ENCODE measurements at regions not wholly inside any gene's neighbourhood (a gene's known extent, or its start where the extent isn't known, plus 50 kb on each side); places are given as distances from the start of the nearest gene placed in this dataset.
"Not testable (repeated sequence)": the region's sequence is repeated elsewhere in the genome, so short reads cannot be mapped to it uniquely, and the experiment has no call there.

- no peak overlapping the region for H3K4me3 Mint-ChIP-seq
- no peaks in the 10 kb centered on the region for H3K9me3 Mint-ChIP-seq
- peaks cover 11% of the 10 kb centered on the region for H3K27me3 Mint-ChIP-seq
- ChIA-PET POLR2A (no interaction called here), CTCF (no interaction called here)
- no peak overlapping the region for H3K27ac Mint-ChIP-seq
- DNase-seq: no peak
- no peaks in the 10 kb centered on the region for H3K4me1 Mint-ChIP-seq
- H3K36me3 Mint-ChIP-seq (ENCODE audit: low read depth): no peaks in the 10 kb centered on the region
Measured at GRCh38 chr1:5610432-5610831, 381.8 kb downstream of the NPHP4 start.

GRCh38 chr1:5603353-5604104, 388.7 kb downstream of the NPHP4 start:
- no peak for DNase-seq
- H3K9me3 Mint-ChIP-seq: no peaks in the 10 kb centered on the region
- POLR2A ChIA-PET: no interaction called here
- peaks cover 13% of the 10 kb centered on the region for H3K27me3 Mint-ChIP-seq
- no peak overlapping the region for H3K4me3 Mint-ChIP-seq
- no peak overlapping the region for H3K27ac Mint-ChIP-seq
- no peaks in the 10 kb centered on the region for H3K36me3 Mint-ChIP-seq (ENCODE audit: low read depth)
- CTCF ChIA-PET: no interaction called here
- no peaks in the 10 kb centered on the region for H3K4me1 Mint-ChIP-seq

GRCh38 chr1:5602718-5603117, 389.5 kb downstream of the NPHP4 start:
- peaks cover 13% of the 10 kb centered on the region for H3K27me3 Mint-ChIP-seq
- H3K36me3 Mint-ChIP-seq (ENCODE audit: low read depth); POLR2A ChIA-PET; H3K9me3 Mint-ChIP-seq; H3K27ac Mint-ChIP-seq; DNase-seq; CTCF ChIA-PET; H3K4me3 Mint-ChIP-seq; H3K4me1 Mint-ChIP-seq: not testable (repeated sequence)

DNA sequence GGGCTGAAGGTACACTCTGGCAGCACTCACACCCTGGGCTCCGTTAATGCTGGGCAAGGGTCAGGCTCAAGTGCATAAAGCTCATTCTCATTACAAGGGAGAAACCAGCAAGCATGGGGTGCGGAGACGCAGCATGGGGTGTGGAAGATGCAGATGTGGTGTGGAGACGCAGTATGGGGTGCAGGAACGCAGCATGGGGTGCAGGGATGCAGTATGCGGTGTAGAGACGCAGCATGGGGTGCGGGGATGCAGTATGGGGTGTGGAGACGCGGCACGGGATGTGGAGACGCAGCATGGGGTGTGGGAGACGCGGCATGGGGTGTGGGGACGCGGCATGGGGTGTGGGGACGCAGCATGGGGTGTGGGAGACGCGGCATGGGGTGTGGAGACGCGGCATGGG, 390.7 kb downstream of the NPHP4 start:
- no peak for DNase-seq
- ChIA-PET CTCF (no interaction called here), POLR2A (no interaction called here)
- Mint-ChIP-seq H3K4me3 (no peak overlapping the region), H3K27me3 (peaks cover 11% of the 10 kb centered on the region), H3K4me1 (no peaks in the 10 kb centered on the region), H3K27ac (no peak overlapping the region), H3K36me3 (ENCODE audit: low read depth) (no peaks in the 10 kb centered on the region), H3K9me3 (no peaks in the 10 kb centered on the region)

DNA sequence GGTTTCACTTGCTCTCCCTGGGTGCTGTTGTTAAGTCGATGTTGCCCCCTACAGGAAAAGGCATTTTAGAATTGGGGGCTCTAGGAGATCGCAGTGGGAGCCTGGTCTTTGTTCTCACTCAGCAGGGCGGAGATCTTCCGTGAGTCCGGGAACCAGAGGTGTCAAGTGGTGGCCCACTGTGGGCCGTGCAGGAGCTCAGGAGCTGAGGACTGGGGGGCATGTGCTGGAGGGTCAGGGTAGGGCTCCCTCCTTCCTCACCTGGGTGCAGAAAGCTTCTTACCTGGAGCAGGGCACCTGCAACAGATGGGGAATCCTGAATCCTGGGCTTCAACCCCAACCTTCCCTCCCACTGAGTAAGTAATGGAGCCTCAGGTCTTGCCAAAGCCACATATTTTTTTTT, 392.7 kb downstream of the NPHP4 start:
- Mint-ChIP-seq H3K27ac (no peak overlapping the region), H3K9me3 (no peaks in the 10 kb centered on the region), H3K4me1 (no peaks in the 10 kb centered on the region), H3K36me3 (ENCODE audit: low read depth) (no peaks in the 10 kb centered on the region), H3K4me3 (no peak overlapping the region), H3K27me3 (peaks cover 9% of the 10 kb centered on the region)
- DNase-seq: peak; percentile 3
- CTCF ChIA-PET: no interaction called here
- POLR2A ChIA-PET: no interaction called here

- no peaks in the 10 kb centered on the region for H3K9me3 Mint-ChIP-seq
- H3K36me3 Mint-ChIP-seq (ENCODE audit: low read depth): no peaks in the 10 kb centered on the region
- H3K27ac Mint-ChIP-seq: no peak overlapping the region
- H3K4me1 Mint-ChIP-seq: no peaks in the 10 kb centered on the region
- ChIA-PET CTCF (no interaction called here), POLR2A (no interaction called here)
- peak; percentile 3 for DNase-seq
- no peak overlapping the region for H3K4me3 Mint-ChIP-seq
- peaks cover 4% of the 10 kb centered on the region for H3K27me3 Mint-ChIP-seq
Measured at GRCh38 chr1:5598824-5599395, 393.3 kb downstream of the NPHP4 start.

GRCh38 chr1:5597991-5598823, 394.0 kb downstream of the NPHP4 start:
- Mint-ChIP-seq H3K9me3 (no peaks in the 10 kb centered on the region), H3K4me3 (no peak overlapping the region)
- POLR2A ChIA-PET: no interaction called here

DNA sequence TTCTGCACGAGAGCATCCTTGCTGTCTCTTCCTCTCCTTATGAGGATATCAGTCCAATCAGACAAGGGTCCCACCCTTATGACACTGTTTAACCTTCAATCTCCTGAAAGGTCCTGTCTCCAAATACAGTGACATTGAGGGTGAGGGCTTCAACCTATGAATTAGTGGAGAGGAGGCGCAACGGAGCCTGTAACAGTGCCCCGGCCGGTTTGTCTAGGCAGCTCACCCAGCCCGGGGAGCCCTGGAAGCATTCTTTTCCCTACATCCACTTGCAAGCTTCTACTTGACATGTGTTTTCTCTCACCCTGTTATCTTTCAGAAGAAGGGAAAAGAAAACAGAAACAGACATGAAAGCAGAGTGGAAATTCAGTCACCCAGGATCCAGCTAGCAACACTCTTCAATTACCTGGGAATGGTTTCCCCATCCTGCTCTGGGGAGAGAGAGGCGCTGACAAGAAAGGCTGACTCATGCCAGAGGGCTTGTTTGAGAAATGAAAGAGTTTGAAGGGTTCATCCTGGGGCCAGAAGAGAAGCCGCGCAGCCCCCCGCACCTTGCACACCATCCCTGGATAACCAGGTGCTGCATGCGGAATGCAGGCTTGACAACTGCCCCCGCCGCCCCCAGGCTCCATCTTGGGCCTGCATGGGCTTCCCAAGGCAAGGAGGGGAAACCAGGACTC, 394.9 kb downstream of the NPHP4 start:
- Mint-ChIP-seq H3K9me3 (no peaks in the 10 kb centered on the region), H3K27ac (no peak overlapping the region), H3K4me1 (no peaks in the 10 kb centered on the region), H3K27me3 (no peaks in the 10 kb centered on the region), H3K36me3 (ENCODE audit: low read depth) (no peaks in the 10 kb centered on the region), H3K4me3 (no peak overlapping the region)
- DNase-seq: peak; percentile 2
- ChIA-PET POLR2A (no interaction called here), CTCF (no interaction called here)

More at GRCh38 chr1:5597991-5598823, 394.0 kb downstream of the NPHP4 start:
- no peaks in the 10 kb centered on the region for H3K27me3 Mint-ChIP-seq
- no peaks in the 10 kb centered on the region for H3K36me3 Mint-ChIP-seq (ENCODE audit: low read depth)
- H3K4me1 Mint-ChIP-seq: no peaks in the 10 kb centered on the region
- H3K27ac Mint-ChIP-seq: no peak overlapping the region
- CTCF ChIA-PET: no interaction called here
- peak; percentile 4 for DNase-seq

DNA sequence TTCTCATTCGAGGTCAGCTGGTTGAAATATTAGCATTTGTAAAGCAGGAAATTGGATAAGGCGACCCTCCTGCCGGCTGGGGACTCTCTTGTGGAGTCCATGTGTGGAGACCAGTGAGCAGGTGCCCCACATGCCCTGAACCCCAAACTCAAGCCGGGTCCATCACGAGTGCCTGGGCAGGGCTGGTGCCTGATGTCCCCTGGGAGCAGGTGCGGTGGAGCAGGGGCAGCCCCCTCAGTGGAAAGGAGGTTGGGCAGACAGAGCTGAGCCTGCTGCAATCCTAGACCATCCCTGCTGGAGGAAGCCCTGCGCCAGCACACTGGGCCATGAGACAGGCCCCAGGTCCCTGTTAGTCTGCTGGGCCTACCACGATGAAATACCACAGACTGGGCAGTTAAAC, 395.6 kb downstream of the NPHP4 start:
- CTCF ChIA-PET: no interaction called here
- no peaks in the 10 kb centered on the region for H3K9me3 Mint-ChIP-seq

DNA sequence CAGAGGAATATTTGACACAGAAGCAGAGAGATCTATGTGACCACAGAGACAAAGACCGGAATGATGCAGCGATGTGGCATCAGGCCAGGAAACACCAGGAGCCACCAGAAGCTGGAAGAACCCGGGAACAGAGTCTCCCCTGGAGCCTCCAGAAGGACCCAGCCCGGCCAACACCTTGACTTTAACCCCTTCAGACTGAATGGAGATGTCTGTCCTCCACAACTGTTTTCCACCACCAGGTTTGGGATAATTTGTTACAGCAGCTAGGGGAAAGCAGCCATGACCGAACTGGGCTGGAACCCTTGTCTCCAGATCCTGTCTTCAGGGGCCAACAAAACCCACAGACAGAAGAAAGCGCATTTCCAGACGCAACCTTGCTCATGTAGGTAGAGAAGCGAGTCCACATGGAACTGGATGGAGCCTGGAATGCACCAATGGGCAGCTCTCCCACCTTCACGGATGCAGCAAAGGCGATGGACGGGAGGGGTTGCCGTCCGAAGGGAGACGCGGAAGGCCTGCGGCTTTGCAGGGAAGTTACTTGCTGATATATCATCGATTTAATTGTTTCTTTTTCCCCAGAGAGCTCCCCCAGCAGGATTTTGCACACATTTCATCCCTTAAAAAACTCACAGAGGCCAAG, 396.6 kb downstream of the NPHP4 start:
- Mint-ChIP-seq H3K4me3 (no peak overlapping the region), H3K27me3 (no peaks in the 10 kb centered on the region), H3K36me3 (ENCODE audit: low read depth) (no peaks in the 10 kb centered on the region), H3K27ac (no peak overlapping the region), H3K4me1 (no peaks in the 10 kb centered on the region), H3K9me3 (peaks cover 6% of the 10 kb centered on the region)
- ChIA-PET POLR2A (no interaction called here), CTCF (no interaction called here)
- peak; percentile 3 for DNase-seq

More for the DNA sequence above, 395.6 kb downstream of the NPHP4 start:
- no peak overlapping the region for H3K27ac Mint-ChIP-seq
- no peaks in the 10 kb centered on the region for H3K4me1 Mint-ChIP-seq
- POLR2A ChIA-PET: no interaction called here
- no peaks in the 10 kb centered on the region for H3K27me3 Mint-ChIP-seq
- peak; percentile 5 for DNase-seq
- no peaks in the 10 kb centered on the region for H3K36me3 Mint-ChIP-seq (ENCODE audit: low read depth)
- H3K4me3 Mint-ChIP-seq: no peak overlapping the region

DNA sequence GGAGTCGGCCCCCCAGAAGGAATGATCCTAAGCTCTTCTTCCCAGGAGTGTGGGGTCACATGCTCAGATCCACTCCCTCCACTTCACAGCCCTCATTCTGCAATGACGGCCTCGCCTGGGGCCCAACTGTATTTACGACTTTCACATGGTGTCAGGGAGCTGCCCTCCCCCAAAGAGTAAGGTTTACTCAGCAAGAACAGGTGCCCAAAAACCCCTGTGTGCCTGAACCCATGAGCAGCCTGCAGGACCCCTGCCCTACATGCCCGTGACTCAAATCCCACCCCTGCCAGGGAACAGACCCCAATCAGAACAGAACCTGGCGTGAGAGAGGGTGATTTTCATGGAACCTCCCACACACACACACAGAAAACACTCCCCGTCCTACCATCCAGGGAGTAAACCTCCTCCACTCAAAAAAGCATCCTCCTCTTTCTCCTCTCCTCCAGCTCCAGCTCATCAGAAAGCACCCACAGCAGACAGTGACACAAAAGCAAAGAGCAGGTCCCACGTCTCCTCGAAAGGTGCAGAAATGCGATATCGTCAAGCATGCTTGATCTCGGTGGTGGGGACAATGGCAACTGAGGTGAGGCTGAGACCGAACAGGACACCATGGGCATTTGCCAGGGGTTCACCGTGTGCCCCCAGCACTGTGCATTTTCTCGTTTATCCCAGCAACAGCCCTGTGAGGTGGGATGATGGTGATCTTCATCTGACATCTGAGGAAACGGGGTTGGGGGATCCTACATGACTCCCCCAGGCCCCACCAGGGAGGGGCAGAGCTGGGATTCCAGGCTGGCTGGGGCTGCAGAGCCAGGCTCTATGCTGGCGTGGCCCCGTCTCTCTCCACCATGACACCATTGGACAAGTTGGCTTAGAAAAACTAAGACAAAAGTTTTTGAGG, 397.9 kb downstream of the NPHP4 start:
- H3K4me3 Mint-ChIP-seq: no peak overlapping the region
- ChIA-PET POLR2A (no interaction called here), CTCF (no interaction called here)
- no peaks in the 10 kb centered on the region for H3K36me3 Mint-ChIP-seq (ENCODE audit: low read depth)
- H3K27me3 Mint-ChIP-seq: peaks cover 2% of the 10 kb centered on the region
- H3K9me3 Mint-ChIP-seq: peaks cover 9% of the 10 kb centered on the region
- H3K4me1 Mint-ChIP-seq: no peaks in the 10 kb centered on the region
- DNase-seq: peak; percentile 2
- H3K27ac Mint-ChIP-seq: no peak overlapping the region

GRCh38 chr1:5590717-5591116, 401.5 kb downstream of the NPHP4 start:
- H3K36me3 Mint-ChIP-seq (ENCODE audit: low read depth): no peaks in the 10 kb centered on the region
- peaks cover 9% of the 10 kb centered on the region for H3K9me3 Mint-ChIP-seq
- no peak for DNase-seq
- no peak overlapping the region for H3K4me3 Mint-ChIP-seq
- ChIA-PET POLR2A (no interaction called here), CTCF (no interaction called here)
- H3K27ac Mint-ChIP-seq: no peak overlapping the region
- H3K4me1 Mint-ChIP-seq: no peaks in the 10 kb centered on the region
- peaks cover 2% of the 10 kb centered on the region for H3K27me3 Mint-ChIP-seq
